Breast epithelium (tissue), 3 donors: ENCODE measurements at regions not wholly inside any gene's neighbourhood (a gene's known extent, or its start where the extent isn't known, plus 50 kb on each side); places are given as distances from the start of the nearest gene placed in this dataset.

Source experiments
- CTCF ChIP-seq, 3 donors: fragments of 450-650 bp; IDR thresholded peaks; one replicate each; pipeline ENCODE4 v1.5.1; 2016 to 2017; ENCODE audit warnings: antibody characterized with exemption in 3 of 3, mild to moderate bottlenecking in 3 of 3, moderate library complexity in 3 of 3
- POLR2A ChIP-seq: fragments of 450-650 bp; IDR thresholded peaks from one replicate; pipeline ENCODE4 v1.6.1; 2016; ENCODE audit warnings: antibody characterized with exemption, mild to moderate bottlenecking, moderate library complexity

DNA sequence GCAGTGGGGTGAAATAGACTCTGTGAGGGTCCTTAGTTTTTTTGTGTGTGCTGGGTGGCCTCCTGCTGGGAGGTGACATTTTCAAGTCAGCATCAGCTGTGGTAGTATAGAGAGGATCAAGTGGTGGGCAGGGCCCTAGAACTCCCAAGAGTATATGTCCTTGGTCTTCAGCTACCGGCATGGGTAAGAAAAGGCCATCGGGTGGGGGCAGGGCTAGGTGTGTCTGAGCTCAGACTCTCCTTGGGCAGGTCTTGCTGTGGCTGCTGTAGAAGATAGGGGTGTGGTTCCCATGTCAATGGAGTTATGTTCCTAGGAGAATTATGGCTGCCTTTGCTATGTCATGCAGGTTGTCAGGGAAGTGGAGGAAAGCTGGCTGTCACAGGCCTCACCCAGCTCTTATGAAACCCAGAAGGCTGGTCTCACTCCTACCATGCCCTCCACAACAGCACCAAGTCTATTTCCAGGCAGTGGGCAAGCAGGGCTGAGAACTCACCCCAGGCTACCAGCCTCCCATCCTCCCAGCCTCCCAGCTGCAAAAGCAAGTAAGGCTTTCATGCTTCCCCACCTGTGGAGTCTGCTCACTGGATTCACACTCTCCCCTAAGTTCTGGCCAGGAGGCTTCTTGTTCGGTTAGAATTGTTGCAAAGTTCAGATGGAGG, 130.6 kb upstream of the SOX1 start:
- TF ChIP-seq CTCF (IDR thresholded peaks at IDR 0.05) = no peak
- no peak for TF ChIP-seq POLR2A
